ENCODE measurements at regions not wholly inside any gene's neighbourhood (a gene's known extent, or its start where the extent isn't known, plus 50 kb on each side); places are given as distances from the start of the nearest gene placed in this dataset.

DNA sequence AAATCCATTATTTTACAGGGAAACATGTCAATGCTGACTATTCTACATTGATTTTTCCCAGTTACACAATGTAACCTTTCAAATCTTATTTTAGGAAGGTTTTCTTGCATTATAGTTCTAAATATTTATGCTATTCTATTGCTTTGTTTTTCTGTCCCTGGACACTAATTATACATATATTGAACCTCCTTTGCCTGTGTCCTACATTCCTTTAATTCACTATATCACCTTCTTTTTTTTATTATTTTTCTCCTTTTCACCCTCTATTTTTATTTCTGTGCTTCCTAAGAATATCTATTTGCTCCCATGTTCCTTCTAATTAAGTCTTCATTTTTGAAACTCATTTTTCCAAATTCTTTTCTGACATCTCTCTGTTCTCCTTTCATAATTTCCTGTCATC lies 259.2 kb downstream of the TJP1 start:
- TF ChIP-seq POLR2A (IDR thresholded peaks at IDR 0.05), result no peak
- no peak for TF ChIP-seq CTCF (IDR thresholded peaks at IDR 0.05)
- TF ChIP-seq POLR2AphosphoS5 (IDR thresholded peaks at IDR 0.05; ENCODE audit: insufficient read depth in 1 of 2, low read depth in 1 of 2), result no peak

All from vagina (tissue), 2 donors.